GM12878 (cell line): ENCODE measurements at regions not wholly inside any gene's neighbourhood (a gene's known extent, or its start where the extent isn't known, plus 50 kb on each side); places are given as distances from the start of the nearest gene placed in this dataset.
A peak's percentile ranks its signal among the peaks of the same experiment; 100 is the strongest.
"Not testable (repeated sequence)": the region's sequence is repeated elsewhere in the genome, so short reads cannot be mapped to it uniquely, and the experiment has no call there.

Experiments
- ATAC-seq: fragments of 200-7000 bp; cut with Tn5 transposase; 3 replicates; pipeline ENCODE4 v1.9.1; 2020; ENCODE audit warnings: mild to moderate bottlenecking, moderate library complexity
- BruUV-seq: library from RNA; stranded (reverse); fragments of 400-500 nt; replicated peaks from 2 replicates; lab custom pipeline; 2021; lab: Mats Ljungman, UMichigan
- CTCF ChIA-PET: fragments of 300-600 bp; sonication (Branson Sonifier 250); formaldehyde crosslinking; extraction: SDS; loops from one replicate; lab custom pipeline; 2021; ENCODE audit warnings: inconsistent platforms; lab: Yijun Ruan, JAX
- POLR2A ChIA-PET: fragments of 350-600 bp; formaldehyde crosslinking; extraction: SDS; loops from one replicate; lab custom pipeline; 2021; ENCODE audit warnings: inconsistent platforms; lab: Charles Lee
- RAD21 ChIA-PET: fragments of 300-600 bp; sonication (Branson Sonifier 250); formaldehyde crosslinking; loops from one replicate; lab custom pipeline; 2023; ENCODE audit warnings: antibody characterized with exemption; ENCODE audit not compliant: unreplicated experiment; lab: Charles Lee
- SMC1A ChIA-PET: fragments of 300-600 bp; sonication (Branson Sonifier 250); formaldehyde crosslinking; loops from one replicate; lab custom pipeline; 2023; ENCODE audit not compliant: unreplicated experiment, uncharacterized antibody; lab: Charles Lee
- DNase-seq: peaks from one replicate; pipeline ENCODE4 v3.0.0-alpha.2; 2011; ENCODE audit warnings: low read depth, low spot score
- FAIRE-seq: peaks from 3 replicates; lab custom pipeline; 2011; peaks lifted over from hg19 to GRCh38; lab: Jason Lieb, UNC
- H2AFZ ChIP-seq: 2 replicates; pipeline ENCODE4 v1.6.0; 2011; ENCODE audit warnings: low read depth, low read length, control low read depth; ENCODE audit not compliant: control insufficient read depth
- H3K27ac ChIP-seq: 2 replicates; pipeline ENCODE4 v1.5.1; 2011; ENCODE audit warnings: control low read depth; ENCODE audit not compliant: control insufficient read depth, insufficient read depth
- H3K27me3 ChIP-seq, 2 experiments: replicated peaks in 1 of 2; 2 replicates each; pipeline versions ENCODE4 v1.6.0 to v1.6.1; 2011; ENCODE audit warnings: low read length in 1 of 2; ENCODE audit not compliant: control insufficient read depth in 2 of 2, insufficient read depth in 2 of 2
- H3K36me3 ChIP-seq, 2 experiments: 2 replicates each; pipeline ENCODE4 v1.5.1; 2011; ENCODE audit warnings: low read length in 1 of 2; ENCODE audit not compliant: control insufficient read depth in 2 of 2, insufficient read depth in 2 of 2
- H3K4me1 ChIP-seq: 2 replicates; pipeline ENCODE4 v1.6.1; 2011; ENCODE audit warnings: mild to moderate bottlenecking, low read length, moderate library complexity, mixed read lengths; ENCODE audit not compliant: control insufficient read depth, insufficient read depth
- H3K4me2 ChIP-seq: 2 replicates; pipeline ENCODE4 v1.6.0; 2011; ENCODE audit warnings: control low read depth; ENCODE audit not compliant: control insufficient read depth, insufficient read depth
- H3K4me3 ChIP-seq: fragments of 200-600 bp; sonication (generic); 2 replicates; pipeline ENCODE4 v1.5.1; 2016
- H3K79me2 ChIP-seq: 2 replicates; pipeline ENCODE4 v1.6.0; 2011; ENCODE audit warnings: low read length; ENCODE audit not compliant: control insufficient read depth, insufficient read depth
- H3K9ac ChIP-seq: 2 replicates; pipeline ENCODE4 v1.8.0; 2011; ENCODE audit warnings: low read length, control low read depth, mixed read lengths; ENCODE audit not compliant: control insufficient read depth, insufficient read depth
- H3K9me3 ChIP-seq: replicated peaks from 3 replicates; pipeline ENCODE4 v1.5.1; 2011; ENCODE audit warnings: mild to moderate bottlenecking, low read length; ENCODE audit not compliant: control insufficient read depth, insufficient read depth
- H4K20me1 ChIP-seq: 2 replicates; pipeline ENCODE4 v1.6.0; 2011; ENCODE audit not compliant: control insufficient read depth, insufficient read depth
- EGR1 ChIP-seq, 2 experiments: IDR thresholded peaks; 1 replicate in 1 of 2; 2 replicates in 1 of 2; pipeline ENCODE4 v1.6.1; 2011 to 2012; ENCODE audit warnings: low read depth in 2 of 2, low read length in 2 of 2, borderline replicate concordance in 1 of 2, mild to moderate bottlenecking in 1 of 2, moderate library complexity in 1 of 2
- EZH2 ChIP-seq: IDR thresholded peaks from 2 replicates; pipeline ENCODE4 v1.6.1; 2012; ENCODE audit warnings: low read depth, mild to moderate bottlenecking, control low read depth, inconsistent platforms, low read length, borderline replicate concordance; ENCODE audit not compliant: control insufficient read depth
- NFXL1 ChIP-seq: fragments of 450-650 bp; IDR thresholded peaks from 2 replicates; pipeline ENCODE4 v1.6.1; 2017; ENCODE audit warnings: antibody characterized with exemption, mild to moderate bottlenecking, borderline replicate concordance
- NFYB ChIP-seq: IDR thresholded peaks from 2 replicates; pipeline ENCODE4 v1.6.1; 2011; ENCODE audit warnings: low read depth, mild to moderate bottlenecking, low read length, improper control_type of control experiment, moderate library complexity; ENCODE audit not compliant: insufficient read depth
- POLR2AphosphoS2 ChIP-seq: IDR thresholded peaks from 2 replicates; pipeline ENCODE4 v1.6.1; 2011; ENCODE audit warnings: low read depth, mild to moderate bottlenecking, low read length, improper control_type of control experiment, moderate library complexity
- SP1 ChIP-seq: IDR thresholded peaks from one replicate; pipeline ENCODE4 v1.6.1; 2011; ENCODE audit warnings: low read depth, low read length
- TBL1XR1 ChIP-seq: IDR thresholded peaks from 2 replicates; pipeline ENCODE4 v1.6.1; 2012; ENCODE audit warnings: low read depth, low read length, improper control_type of control experiment
- TCF3 ChIP-seq: IDR thresholded peaks from 2 replicates; pipeline ENCODE4 v1.6.1; 2012; ENCODE audit warnings: low read depth, mild to moderate bottlenecking, low read length, borderline replicate concordance; ENCODE audit not compliant: insufficient read depth
- TCF7 ChIP-seq: IDR thresholded peaks from 2 replicates; pipeline ENCODE4 v1.6.1; 2014; ENCODE audit warnings: antibody characterized with exemption, borderline replicate concordance
- WGBS: methylation state at CpG from one replicate; pipeline ENCODE4 v1.1.6; 2016; ENCODE audit warnings: low lambda C conversion rate; ENCODE audit not compliant: insufficient replicate concordance, insufficient coverage; ENCODE audit errors: missing lambda C conversion rate; 5-methylcytosine and 5-hydroxymethylcytosine counted together
- in situ Hi-C: fragments of 300-500 bp; cut with MboI; formaldehyde crosslinking; loops from 9 replicates; pipeline ENCODE4 v1.14.3; 2018; ENCODE audit warnings: mixed read lengths
- intact Hi-C: fragments of 100-400 bp; cut with micrococcal nuclease; formaldehyde crosslinking; loops from one replicate; pipeline ENCODE4 v1.14.2; 2022; ENCODE audit not compliant: unreplicated experiment
- TF ChIP-seq, protein P1 (sequence below): fragments of 450-650 bp; IDR thresholded peaks from 2 replicates; pipeline ENCODE4 v1.6.1; 2017; ENCODE audit warnings: mild to moderate bottlenecking, moderate library complexity

DNA sequence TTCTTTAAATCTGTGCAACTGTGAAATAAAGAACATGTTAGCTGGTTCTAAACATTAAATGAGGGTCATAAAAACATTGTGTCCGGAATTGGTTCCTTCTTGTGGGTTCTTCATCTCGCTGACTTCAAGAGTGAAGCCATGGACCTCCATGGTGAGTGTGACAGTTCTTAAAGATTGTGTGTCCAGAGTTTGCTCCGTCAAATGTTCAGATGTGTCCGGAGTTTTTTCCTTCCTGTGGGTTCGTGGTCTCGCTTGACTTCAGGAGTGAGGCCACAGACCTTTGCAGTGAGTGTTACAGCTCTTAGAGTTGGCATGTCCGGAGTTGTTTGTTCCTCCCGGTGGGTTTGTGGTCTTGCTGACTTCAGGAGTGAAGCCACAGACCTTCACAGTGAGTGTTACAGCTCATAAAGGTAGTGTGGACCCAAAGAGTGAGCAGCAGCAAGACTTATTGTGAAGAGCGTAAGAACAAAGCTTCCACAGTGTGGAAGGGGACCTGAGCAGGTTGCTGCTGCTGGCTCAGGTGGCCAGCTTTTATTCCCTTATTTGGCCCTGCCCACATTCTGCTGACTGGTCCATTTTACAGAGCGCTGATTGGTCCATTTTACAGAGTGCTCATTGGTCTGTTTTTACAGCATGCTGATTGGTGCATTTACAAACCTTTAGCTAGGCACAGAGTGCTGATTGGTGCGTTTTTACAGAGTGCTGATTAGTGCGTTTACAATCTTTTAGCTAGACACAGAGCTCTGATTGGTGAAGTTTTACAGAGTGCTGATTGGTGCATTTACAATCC lies 579.2 kb downstream of the GBE1 start:
- H2AFZ ChIP-seq, DNase-seq, ATAC-seq, FAIRE-seq, in situ Hi-C loops, H3K9ac ChIP-seq, H3K4me1 ChIP-seq, H3K9me3 ChIP-seq, BruUV-seq, H3K36me3 ChIP-seq, intact Hi-C loops, H3K4me2 ChIP-seq, H3K4me3 ChIP-seq, H3K27me3 ChIP-seq, H3K79me2 ChIP-seq, POLR2A ChIA-PET, H3K27ac ChIP-seq, H4K20me1 ChIP-seq: not testable (repeated sequence)
- RAD21 ChIA-PET = interaction anchor here (0.7 kb wide), 1 partner anchor 20 kb away, joined by 5 read pairs; no protein-coding TSS in a partner anchor
- SMC1A ChIA-PET = interaction anchor here (0.6 to 1.5 kb wide), 2 partner anchors 10 to 154 kb away, joined by 3 read pairs; no protein-coding TSS in a partner anchor
- WGBS = 14% methylated on average over 12 of the region's 12 CpGs
- TF ChIP-seq NFYB = 0 out of 2 replicates have a peak, but pooled peaks have one; percentile 27
- CTCF ChIA-PET = interaction anchor here (0.6 to 1.4 kb wide), 2 partner anchors 11 to 1138 kb away, joined by 3 to 8 read pairs; no protein-coding TSS in a partner anchor

DNA sequence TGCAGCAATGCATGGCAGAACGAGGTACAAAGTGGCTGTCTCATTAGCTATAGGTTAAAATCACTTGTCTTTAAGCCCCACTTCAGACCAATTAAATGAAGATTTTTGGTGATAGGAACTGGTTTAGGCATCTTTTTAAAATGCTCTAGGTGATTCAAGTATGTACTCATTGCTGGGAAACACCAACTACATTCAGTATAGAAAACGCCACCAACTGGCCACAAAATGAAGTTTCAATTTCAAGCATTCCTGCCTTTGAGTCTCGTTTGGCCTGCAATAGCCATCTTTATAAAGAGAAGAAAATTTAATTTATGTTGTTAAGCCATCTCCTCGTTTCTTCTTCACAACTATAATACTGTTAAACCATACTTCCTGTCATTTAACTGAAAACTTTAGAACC lies 587.9 kb downstream of the GBE1 start:
- ChIA-PET CTCF (interaction anchor here (1.4 to 1.9 kb wide), 2 partner anchors 10 to 224 kb away, joined by 3 to 4 read pairs; no protein-coding TSS in a partner anchor), SMC1A (interaction anchor here (0.7 to 1.6 kb wide), 2 partner anchors 11 to 105 kb away, joined by 3 to 5 read pairs; no protein-coding TSS in a partner anchor), RAD21 (no interaction called here), POLR2A (no interaction called here)
- FAIRE-seq (no peak), DNase-seq (no peak), ATAC-seq (peak; percentile 70)
- H3K9ac ChIP-seq = no peak overlapping the region
- in situ Hi-C loops (no loop called here), intact Hi-C loops (no loop called here)
- H3K27ac ChIP-seq = no peak overlapping the region
- H3K4me1 ChIP-seq = no peaks in the 10 kb centered on the region
- BruUV-seq = no TSS peak
- H3K79me2 ChIP-seq = no peaks in the 10 kb centered on the region
- H3K36me3 ChIP-seq = no peaks in the 10 kb centered on the region
- H3K4me2 ChIP-seq = no peak overlapping the region
- no peaks in the 10 kb centered on the region for H3K9me3 ChIP-seq
- no peak overlapping the region for H3K4me3 ChIP-seq
- H2AFZ ChIP-seq = no peak overlapping the region
- H4K20me1 ChIP-seq = no peaks in the 10 kb centered on the region
- H3K27me3 ChIP-seq = no peaks in the 10 kb centered on the region
- WGBS = 0% methylated on average over 4 of the region's 4 CpGs
- TF ChIP-seq TCF3 (no peak), TCF7 (no peak), NFXL1 (no peak), SP1 (no peak), EGR1 (IDR thresholded peaks at IDR 0.05; ENCODE audit: borderline replicate concordance in 1 of 2, low read depth in 2 of 2, low read length in 2 of 2) (no peak), EZH2 (no peak), TBL1XR1 (no peak), POLR2AphosphoS2 (no peak)
- TF ChIP-seq, protein P1, sequence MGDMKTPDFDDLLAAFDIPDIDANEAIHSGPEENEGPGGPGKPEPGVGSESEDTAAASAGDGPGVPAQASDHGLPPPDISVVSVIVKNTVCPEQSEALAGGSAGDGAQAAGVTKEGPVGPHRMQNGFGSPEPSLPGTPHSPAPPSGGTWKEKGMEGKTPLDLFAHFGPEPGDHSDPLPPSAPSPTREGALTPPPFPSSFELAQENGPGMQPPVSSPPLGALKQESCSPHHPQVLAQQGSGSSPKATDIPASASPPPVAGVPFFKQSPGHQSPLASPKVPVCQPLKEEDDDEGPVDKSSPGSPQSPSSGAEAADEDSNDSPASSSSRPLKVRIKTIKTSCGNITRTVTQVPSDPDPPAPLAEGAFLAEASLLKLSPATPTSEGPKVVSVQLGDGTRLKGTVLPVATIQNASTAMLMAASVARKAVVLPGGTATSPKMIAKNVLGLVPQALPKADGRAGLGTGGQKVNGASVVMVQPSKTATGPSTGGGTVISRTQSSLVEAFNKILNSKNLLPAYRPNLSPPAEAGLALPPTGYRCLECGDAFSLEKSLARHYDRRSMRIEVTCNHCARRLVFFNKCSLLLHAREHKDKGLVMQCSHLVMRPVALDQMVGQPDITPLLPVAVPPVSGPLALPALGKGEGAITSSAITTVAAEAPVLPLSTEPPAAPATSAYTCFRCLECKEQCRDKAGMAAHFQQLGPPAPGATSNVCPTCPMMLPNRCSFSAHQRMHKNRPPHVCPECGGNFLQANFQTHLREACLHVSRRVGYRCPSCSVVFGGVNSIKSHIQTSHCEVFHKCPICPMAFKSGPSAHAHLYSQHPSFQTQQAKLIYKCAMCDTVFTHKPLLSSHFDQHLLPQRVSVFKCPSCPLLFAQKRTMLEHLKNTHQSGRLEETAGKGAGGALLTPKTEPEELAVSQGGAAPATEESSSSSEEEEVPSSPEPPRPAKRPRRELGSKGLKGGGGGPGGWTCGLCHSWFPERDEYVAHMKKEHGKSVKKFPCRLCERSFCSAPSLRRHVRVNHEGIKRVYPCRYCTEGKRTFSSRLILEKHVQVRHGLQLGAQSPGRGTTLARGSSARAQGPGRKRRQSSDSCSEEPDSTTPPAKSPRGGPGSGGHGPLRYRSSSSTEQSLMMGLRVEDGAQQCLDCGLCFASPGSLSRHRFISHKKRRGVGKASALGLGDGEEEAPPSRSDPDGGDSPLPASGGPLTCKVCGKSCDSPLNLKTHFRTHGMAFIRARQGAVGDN = no peak
